ENCODE measurements at regions not wholly inside any gene's neighbourhood (a gene's known extent, or its start where the extent isn't known, plus 50 kb on each side); places are given as distances from the start of the nearest gene placed in this dataset.

- TF ChIP-seq CTCF (IDR thresholded peaks at IDR 0.05) (no peak), POLR2AphosphoS5 (IDR thresholded peaks at IDR 0.05) (no peak), EP300 (IDR thresholded peaks at IDR 0.05) (no peak)
These were observed 486.7 kb upstream of the ZP4 start for GRCh38 chr1:238377280-238377919.

All from sigmoid colon (tissue), 4 donors.